ENCODE measurements at regions not wholly inside any gene's neighbourhood (a gene's known extent, or its start where the extent isn't known, plus 50 kb on each side); places are given as distances from the start of the nearest gene placed in this dataset.

- no peak for TF ChIP-seq CTCF (IDR thresholded peaks at IDR 0.05)
- TF ChIP-seq, protein P1, sequence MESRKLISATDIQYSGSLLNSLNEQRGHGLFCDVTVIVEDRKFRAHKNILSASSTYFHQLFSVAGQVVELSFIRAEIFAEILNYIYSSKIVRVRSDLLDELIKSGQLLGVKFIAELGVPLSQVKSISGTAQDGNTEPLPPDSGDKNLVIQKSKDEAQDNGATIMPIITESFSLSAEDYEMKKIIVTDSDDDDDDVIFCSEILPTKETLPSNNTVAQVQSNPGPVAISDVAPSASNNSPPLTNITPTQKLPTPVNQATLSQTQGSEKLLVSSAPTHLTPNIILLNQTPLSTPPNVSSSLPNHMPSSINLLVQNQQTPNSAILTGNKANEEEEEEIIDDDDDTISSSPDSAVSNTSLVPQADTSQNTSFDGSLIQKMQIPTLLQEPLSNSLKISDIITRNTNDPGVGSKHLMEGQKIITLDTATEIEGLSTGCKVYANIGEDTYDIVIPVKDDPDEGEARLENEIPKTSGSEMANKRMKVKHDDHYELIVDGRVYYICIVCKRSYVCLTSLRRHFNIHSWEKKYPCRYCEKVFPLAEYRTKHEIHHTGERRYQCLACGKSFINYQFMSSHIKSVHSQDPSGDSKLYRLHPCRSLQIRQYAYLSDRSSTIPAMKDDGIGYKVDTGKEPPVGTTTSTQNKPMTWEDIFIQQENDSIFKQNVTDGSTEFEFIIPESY (IDR thresholded peaks at IDR 0.05; ENCODE audit: borderline replicate concordance, low read depth), result no peak
- TF ChIP-seq YY1 (IDR thresholded peaks at IDR 0.05; ENCODE audit: low read depth), result no peak
- TF ChIP-seq RCOR1 (IDR thresholded peaks at IDR 0.05; ENCODE audit: low read length), result no peak
- TF ChIP-seq RAD21 (IDR thresholded peaks at IDR 0.05; ENCODE audit: low read length), result no peak
- no peak for TF ChIP-seq MEF2A (IDR thresholded peaks at IDR 0.05; ENCODE audit: borderline replicate concordance, low read depth)
- no peak for TF ChIP-seq SIN3A (IDR thresholded peaks at IDR 0.05; ENCODE audit: borderline replicate concordance, low read depth, low read length)
- no peak for TF ChIP-seq CHD2 (IDR thresholded peaks at IDR 0.05; ENCODE audit: low read length, partially characterized antibody)
- TF ChIP-seq, protein P2, sequence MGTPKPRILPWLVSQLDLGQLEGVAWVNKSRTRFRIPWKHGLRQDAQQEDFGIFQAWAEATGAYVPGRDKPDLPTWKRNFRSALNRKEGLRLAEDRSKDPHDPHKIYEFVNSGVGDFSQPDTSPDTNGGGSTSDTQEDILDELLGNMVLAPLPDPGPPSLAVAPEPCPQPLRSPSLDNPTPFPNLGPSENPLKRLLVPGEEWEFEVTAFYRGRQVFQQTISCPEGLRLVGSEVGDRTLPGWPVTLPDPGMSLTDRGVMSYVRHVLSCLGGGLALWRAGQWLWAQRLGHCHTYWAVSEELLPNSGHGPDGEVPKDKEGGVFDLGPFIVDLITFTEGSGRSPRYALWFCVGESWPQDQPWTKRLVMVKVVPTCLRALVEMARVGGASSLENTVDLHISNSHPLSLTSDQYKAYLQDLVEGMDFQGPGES (IDR thresholded peaks at IDR 0.05; ENCODE audit: low read depth, low read length), result no peak
- TF ChIP-seq TEAD4 (IDR thresholded peaks at IDR 0.05; ENCODE audit: borderline replicate concordance, insufficient read depth), result no peak
- TF ChIP-seq EP300 (IDR thresholded peaks at IDR 0.05; ENCODE audit: borderline replicate concordance in 1 of 2, low read depth in 1 of 2, low read length in 1 of 2), result no peak
- TF ChIP-seq, protein P3, sequence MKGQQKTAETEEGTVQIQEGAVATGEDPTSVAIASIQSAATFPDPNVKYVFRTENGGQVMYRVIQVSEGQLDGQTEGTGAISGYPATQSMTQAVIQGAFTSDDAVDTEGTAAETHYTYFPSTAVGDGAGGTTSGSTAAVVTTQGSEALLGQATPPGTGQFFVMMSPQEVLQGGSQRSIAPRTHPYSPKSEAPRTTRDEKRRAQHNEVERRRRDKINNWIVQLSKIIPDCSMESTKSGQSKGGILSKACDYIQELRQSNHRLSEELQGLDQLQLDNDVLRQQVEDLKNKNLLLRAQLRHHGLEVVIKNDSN (IDR thresholded peaks at IDR 0.05; ENCODE audit: borderline replicate concordance, low read depth), result no peak
These were observed 407.1 kb upstream of the MGMT start for GRCh38 chr10:129059977-129060376.
